PC-9 (cell line): ENCODE measurements at regions not wholly inside any gene's neighbourhood (a gene's known extent, or its start where the extent isn't known, plus 50 kb on each side); places are given as distances from the start of the nearest gene placed in this dataset.

Experiments
- BruUV-seq: library from RNA; stranded (reverse); fragments of 400-500 nt; replicated peaks from 2 replicates; lab custom pipeline; 2021; lab: Mats Ljungman, UMichigan
- CTCF ChIA-PET: fragments of 300-600 bp; sonication (Branson Sonifier 250); formaldehyde crosslinking; loops from one replicate; lab custom pipeline; 2022; ENCODE audit warnings: antibody characterized with exemption; lab: Charles Lee
- POLR2A ChIA-PET: fragments of 300-600 bp; sonication (Branson Sonifier 250); formaldehyde crosslinking; loops from one replicate; lab custom pipeline; 2022; ENCODE audit warnings: antibody characterized with exemption; ENCODE audit not compliant: unreplicated experiment; lab: Charles Lee
- DNase-seq, 2 experiments: peaks; one replicate each; pipeline versions ENCODE4 v3.0.0 to v3.0.0-alpha.2; 2015 to 2022; ENCODE audit warnings: mixed read lengths in 1 of 2
- H2AFZ ChIP-seq: fragments of 200-600 bp; sonication (generic); 2 replicates; pipeline ENCODE4 v1.8.1; 2017; ENCODE audit warnings: antibody characterized with exemption
- H3F3A ChIP-seq: fragments of 200-600 bp; sonication (generic); 2 replicates; pipeline ENCODE4 v1.8.1; 2017; ENCODE audit warnings: antibody characterized with exemption, mild to moderate bottlenecking, low read depth; ENCODE audit not compliant: insufficient read depth
- H3K27ac ChIP-seq: fragments of 200-600 bp; sonication (generic); 2 replicates; pipeline ENCODE4 v1.6.1; 2016; ENCODE audit warnings: mixed run types
- H3K27me3 ChIP-seq: fragments of 200-600 bp; sonication (generic); 2 replicates; pipeline ENCODE4 v1.6.1; 2016; ENCODE audit warnings: low read depth, mixed run types; ENCODE audit not compliant: insufficient read depth
- H3K36me3 ChIP-seq: fragments of 200-600 bp; sonication (generic); 2 replicates; pipeline ENCODE4 v1.6.1; 2016; ENCODE audit warnings: low read depth, mixed run types
- H3K4me1 ChIP-seq: fragments of 200-600 bp; sonication (generic); replicated peaks from 2 replicates; pipeline ENCODE4 v1.6.1; 2016; ENCODE audit warnings: mixed run types; ENCODE audit not compliant: insufficient read depth
- H3K4me2 ChIP-seq: fragments of 200-600 bp; sonication (generic); 2 replicates; pipeline ENCODE4 v1.6.1; 2017; ENCODE audit warnings: mixed run types
- H3K4me3 ChIP-seq: fragments of 200-600 bp; sonication (generic); 2 replicates; pipeline ENCODE4 v1.6.1; 2016; ENCODE audit warnings: mixed run types
- H3K79me2 ChIP-seq: fragments of 200-600 bp; sonication (generic); 2 replicates; pipeline ENCODE4 v1.6.1; 2017; ENCODE audit warnings: low read depth, mixed run types
- H3K9me2 ChIP-seq: fragments of 200-600 bp; sonication (generic); 2 replicates; pipeline ENCODE4 v1.8.1; 2017; ENCODE audit warnings: mild to moderate bottlenecking; ENCODE audit not compliant: insufficient read depth
- H3K9me3 ChIP-seq: fragments of 200-600 bp; sonication (generic); 2 replicates; pipeline ENCODE4 v1.8.1; 2016; ENCODE audit warnings: low read depth; ENCODE audit not compliant: insufficient read depth
- H4K20me1 ChIP-seq: fragments of 200-600 bp; sonication (generic); 2 replicates; pipeline ENCODE4 v1.8.1; 2017; ENCODE audit not compliant: insufficient read depth
- CTCF ChIP-seq: fragments of 200-600 bp; sonication (generic); conservative IDR thresholded peaks from 2 replicates; pipeline ENCODE4 v1.6.1; 2017; ENCODE audit warnings: mixed run types, antibody characterized with exemption, mild to moderate bottlenecking, moderate library complexity
- EZH2 ChIP-seq: fragments of 200-600 bp; sonication (generic); IDR thresholded peaks from 2 replicates; pipeline ENCODE4 v1.8.0; 2017; ENCODE audit warnings: antibody characterized with exemption, low read depth
- intact Hi-C: fragments of 100-400 bp; cut with micrococcal nuclease; formaldehyde crosslinking; loops from one replicate; pipeline ENCODE4 v1.10.0; 2022; ENCODE audit not compliant: unreplicated experiment

GRCh38 chr16:56094231-56094630, 97.1 kb upstream of the GNAO1 start:
- Histone ChIP-seq H3K9me3 (no peaks in the 10 kb centered on the region), H3K4me1 (no peaks in the 10 kb centered on the region), H3K27me3 (no peaks in the 10 kb centered on the region), H3K4me2 (no peak overlapping the region), H4K20me1 (no peaks in the 10 kb centered on the region), H3K9me2 (no peaks in the 10 kb centered on the region), H3K36me3 (no peaks in the 10 kb centered on the region), H3K4me3 (no peak overlapping the region), H3K79me2 (no peaks in the 10 kb centered on the region), H3K27ac (no peak overlapping the region), H3F3A (no peaks in the 10 kb centered on the region), H2AFZ (no peak overlapping the region)
- ChIA-PET CTCF (no interaction called here), POLR2A (no interaction called here)
- DNase-seq, result no peak
- no TSS peak for BruUV-seq
- no peak for TF ChIP-seq CTCF
- TF ChIP-seq EZH2, result no peak
- intact Hi-C loops, result no loop called here

- CTCF ChIA-PET, result interaction anchor here (0.5 kb wide), 1 partner anchor 1071 kb away, joined by 3 read pairs; no protein-coding TSS in a partner anchor
Observed at GRCh38 chr16:56093055-56093454, 98.2 kb upstream of the GNAO1 start.

GRCh38 chr16:56090076-56090475, 101.2 kb upstream of the GNAO1 start:
- H3K4me1 ChIP-seq, result no peaks in the 10 kb centered on the region
- no peak overlapping the region for H2AFZ ChIP-seq
- H3K4me2 ChIP-seq, result no peak overlapping the region
- H3K4me3 ChIP-seq, result no peak overlapping the region
- H3K27me3 ChIP-seq, result no peaks in the 10 kb centered on the region
- no peak for DNase-seq
- CTCF ChIA-PET, result no interaction called here
- no TSS peak for BruUV-seq
- H4K20me1 ChIP-seq, result no peaks in the 10 kb centered on the region
- H3K36me3 ChIP-seq, result no peaks in the 10 kb centered on the region
- no peaks in the 10 kb centered on the region for H3K9me2 ChIP-seq
- POLR2A ChIA-PET, result no interaction called here
- H3K9me3 ChIP-seq, result no peaks in the 10 kb centered on the region
- H3K27ac ChIP-seq, result no peak overlapping the region
- intact Hi-C loops, result no loop called here
- no peaks in the 10 kb centered on the region for H3F3A ChIP-seq
- no peaks in the 10 kb centered on the region for H3K79me2 ChIP-seq
- no peak for TF ChIP-seq CTCF
- TF ChIP-seq EZH2, result no peak

More at GRCh38 chr16:56093055-56093454, 98.2 kb upstream of the GNAO1 start:
- no peaks in the 10 kb centered on the region for H3K27me3 ChIP-seq
- no peak for DNase-seq
- BruUV-seq, result no TSS peak
- H3K9me3 ChIP-seq, result no peaks in the 10 kb centered on the region
- no peaks in the 10 kb centered on the region for H3F3A ChIP-seq
- H3K27ac ChIP-seq, result no peak overlapping the region
- POLR2A ChIA-PET, result interaction anchor here (0.5 kb wide), 1 partner anchor 332 kb away, joined by 7 read pairs; no protein-coding TSS in a partner anchor
- no peak overlapping the region for H3K4me2 ChIP-seq
- no peaks in the 10 kb centered on the region for H3K36me3 ChIP-seq
- H3K9me2 ChIP-seq, result no peaks in the 10 kb centered on the region
- no peaks in the 10 kb centered on the region for H4K20me1 ChIP-seq
- intact Hi-C loops, result no loop called here
- H2AFZ ChIP-seq, result no peak overlapping the region
- no peaks in the 10 kb centered on the region for H3K79me2 ChIP-seq
- H3K4me1 ChIP-seq, result no peaks in the 10 kb centered on the region
- H3K4me3 ChIP-seq, result no peak overlapping the region
- TF ChIP-seq EZH2 (no peak), CTCF (no peak)
